CD4-positive, alpha-beta T cell (primary cell): ENCODE measurements at regions not wholly inside any gene's neighbourhood (a gene's known extent, or its start where the extent isn't known, plus 50 kb on each side); places are given as distances from the start of the nearest gene placed in this dataset.
A peak's percentile ranks its signal among the peaks of the same experiment; 100 is the strongest.

Source experiments
- ATAC-seq: fragments of 200-7000 bp; cut with Tn5 transposase; one replicate; pipeline ENCODE4 v1.10.0; 2022; ENCODE audit warnings: mild to moderate bottlenecking; ENCODE audit not compliant: poor library complexity
- CTCF ChIA-PET: fragments of 350-600 bp; sonication (Branson Sonifier 250); formaldehyde crosslinking; loops from one replicate; lab custom pipeline; 2021; ENCODE audit warnings: antibody characterized with exemption, inconsistent platforms; lab: Charles Lee
- POLR2A ChIA-PET: fragments of 350-600 bp; sonication (Branson Sonifier 250); formaldehyde crosslinking; loops from one replicate; lab custom pipeline; 2021; ENCODE audit warnings: antibody characterized with exemption, inconsistent platforms; lab: Charles Lee
- DNase-seq, 14 experiments: peaks; one replicate each; pipeline ENCODE4 v3.0.0-alpha.2; 2013 to 2020; ENCODE audit warnings: mixed read lengths in 2 of 14
- H3K27ac ChIP-seq, 2 donors: one replicate each; pipeline versions ENCODE4 v1.5.1 to v1.7.0; 2013; ENCODE audit warnings: low read length in 2 of 2, low read depth in 1 of 2, mild to moderate bottlenecking in 1 of 2
- H3K27me3 ChIP-seq, 2 experiments: 1 replicate in 1 of 2; 2 replicates in 1 of 2; pipeline versions ENCODE4 v1.6.1 to v1.7.0; 2013; ENCODE audit warnings: low read length in 2 of 2, control low read depth in 1 of 2, mild to moderate bottlenecking in 1 of 2, moderate library complexity in 1 of 2; ENCODE audit not compliant: insufficient read depth in 2 of 2, control insufficient read depth in 1 of 2
- H3K36me3 ChIP-seq: one replicate; pipeline ENCODE4 v1.6.1; 2013; ENCODE audit warnings: low read length, control low read depth; ENCODE audit not compliant: insufficient read depth
- H3K4me1 ChIP-seq: one replicate; pipeline ENCODE4 v1.6.1; 2013; ENCODE audit warnings: low read length, control low read depth; ENCODE audit not compliant: insufficient read depth
- H3K4me3 ChIP-seq: one replicate; pipeline ENCODE4 v1.5.1; 2013; ENCODE audit warnings: mild to moderate bottlenecking, low read length, moderate library complexity
- H3K9me3 ChIP-seq, 2 experiments: 1 replicate in 1 of 2; 2 replicates in 1 of 2; pipeline versions ENCODE4 v1.6.1 to v1.7.0; 2013; ENCODE audit warnings: low read length in 2 of 2, mild to moderate bottlenecking in 2 of 2, control low read depth in 1 of 2, moderate library complexity in 1 of 2; ENCODE audit not compliant: control insufficient read depth in 1 of 2, insufficient read depth in 1 of 2
- H3K27ac Mint-ChIP-seq: one replicate; pipeline ENCODE4 v1.8.0; 2020; ENCODE audit warnings: mixed read lengths
- H3K27me3 Mint-ChIP-seq: one replicate; pipeline ENCODE4 v1.8.0; 2021; ENCODE audit warnings: mixed read lengths
- H3K36me3 Mint-ChIP-seq: one replicate; pipeline ENCODE4 v1.8.0; 2021; ENCODE audit warnings: low read depth, mixed read lengths
- H3K4me1 Mint-ChIP-seq: one replicate; pipeline ENCODE4 v1.8.0; 2021; ENCODE audit warnings: low read depth, mixed read lengths
- H3K4me3 Mint-ChIP-seq: one replicate; pipeline ENCODE4 v1.8.0; 2020; ENCODE audit warnings: mild to moderate bottlenecking, mixed read lengths
- H3K9me3 Mint-ChIP-seq: one replicate; pipeline ENCODE4 v1.8.0; 2020; ENCODE audit warnings: mixed read lengths
- intact Hi-C, 2 experiments: fragments of 100-400 bp; cut with DNase I in 1 of 2; cut with micrococcal nuclease in 1 of 2; formaldehyde crosslinking; loops; one replicate each; pipeline versions ENCODE4 v1.15.1 to v1.9.0; 2023 to 2025; cut with DNase I, micrococcal nuclease
- TF ChIP-seq, protein P1 (sequence below): fragments of 200-600 bp; IDR thresholded peaks from one replicate; pipeline ENCODE4 v1.8.0; 2022; ENCODE audit warnings: antibody characterized with exemption, mild to moderate bottlenecking

DNA sequence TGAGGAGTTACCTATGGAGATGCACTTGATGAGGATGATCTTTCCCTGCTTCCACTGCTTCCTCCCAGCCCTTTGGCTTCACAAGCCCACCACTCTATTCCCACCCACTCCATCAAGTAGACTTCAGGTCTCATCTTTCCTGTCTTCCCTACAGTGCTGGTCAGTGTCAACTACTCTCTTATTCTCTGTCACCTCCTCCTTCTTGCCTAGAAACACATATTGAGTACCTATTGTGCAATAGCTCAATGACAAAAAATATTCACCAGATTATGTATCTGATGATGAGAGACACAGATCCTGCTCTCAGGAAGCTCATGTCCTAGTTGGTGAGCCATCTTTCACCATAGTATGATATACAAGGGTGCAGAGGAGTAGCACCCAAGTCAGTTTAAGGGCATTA is 82.2 kb upstream of the NFASC start:
- no peaks in the 10 kb centered on the region for H3K4me1 Mint-ChIP-seq
- intact Hi-C loops = no loop called here

DNA sequence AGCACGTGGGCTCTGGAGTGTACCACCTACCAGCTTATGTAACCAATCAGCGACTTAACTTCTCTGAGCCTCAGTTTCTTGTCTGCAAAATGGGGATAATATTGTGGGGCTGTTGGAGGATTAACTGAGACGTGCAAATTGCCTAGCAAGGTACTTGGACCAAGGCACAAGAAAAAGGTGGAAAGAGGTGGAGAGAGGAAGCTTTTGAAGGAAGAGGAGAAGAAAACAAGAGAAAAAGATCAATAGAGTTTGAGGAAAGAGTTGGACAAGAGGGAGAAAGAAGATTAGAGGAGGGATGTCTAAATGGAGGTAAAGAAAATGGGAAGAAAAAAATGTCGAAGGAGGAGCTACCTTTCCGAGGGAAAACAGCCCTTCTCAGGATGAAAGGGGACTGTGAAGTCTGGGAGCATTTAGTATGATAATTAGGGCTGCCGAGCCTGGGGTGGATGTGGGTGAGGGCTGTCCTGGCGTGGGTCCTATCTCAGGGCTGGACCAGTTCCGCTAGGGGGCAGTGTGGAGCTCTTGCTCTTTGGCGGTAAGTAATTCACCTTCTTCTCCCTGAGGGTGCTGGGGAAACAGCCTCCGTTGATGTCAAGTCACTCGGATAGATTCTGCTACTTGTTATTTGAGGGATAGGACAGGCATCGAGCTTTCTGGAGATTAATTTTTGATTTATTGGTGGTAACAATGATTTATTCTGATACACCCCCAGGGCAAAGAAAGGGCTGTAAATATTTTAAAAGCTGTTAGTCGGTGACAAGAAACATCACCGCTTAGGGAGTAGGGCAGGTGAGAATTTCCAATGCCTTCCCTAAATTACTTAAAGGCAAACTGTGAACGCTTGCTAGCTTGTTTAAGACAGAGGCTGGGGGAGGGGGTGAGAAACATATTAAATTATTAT is 79.0 kb upstream of the NFASC start:
- POLR2A ChIA-PET = interaction anchor here (0.9 to 1.2 kb wide), 3 partner anchors 15 to 246 kb away, joined by 3 to 4 read pairs (median 3); no protein-coding TSS in a partner anchor
- no peaks in the 10 kb centered on the region for H3K4me1 Mint-ChIP-seq

More for the DNA sequence above, 82.2 kb upstream of the NFASC start:
- Mint-ChIP-seq H3K36me3 (no peaks in the 10 kb centered on the region), H3K4me3 (no peak overlapping the region), H3K27me3 (peaks cover 56% of the 10 kb centered on the region), H3K9me3 (no peaks in the 10 kb centered on the region), H3K27ac (no peak overlapping the region)
- Histone ChIP-seq H3K27ac (no peak overlapping the region), H3K27me3 (peaks cover 3 to 6% of the 10 kb centered on the region in 2 experiments), H3K36me3 (no peaks in the 10 kb centered on the region), H3K9me3 (no peaks in the 10 kb centered on the region), H3K4me3 (no peak overlapping the region), H3K4me1 (no peaks in the 10 kb centered on the region)
- CTCF ChIA-PET = no interaction called here
- ATAC-seq = no peak
- TF ChIP-seq, protein P1, sequence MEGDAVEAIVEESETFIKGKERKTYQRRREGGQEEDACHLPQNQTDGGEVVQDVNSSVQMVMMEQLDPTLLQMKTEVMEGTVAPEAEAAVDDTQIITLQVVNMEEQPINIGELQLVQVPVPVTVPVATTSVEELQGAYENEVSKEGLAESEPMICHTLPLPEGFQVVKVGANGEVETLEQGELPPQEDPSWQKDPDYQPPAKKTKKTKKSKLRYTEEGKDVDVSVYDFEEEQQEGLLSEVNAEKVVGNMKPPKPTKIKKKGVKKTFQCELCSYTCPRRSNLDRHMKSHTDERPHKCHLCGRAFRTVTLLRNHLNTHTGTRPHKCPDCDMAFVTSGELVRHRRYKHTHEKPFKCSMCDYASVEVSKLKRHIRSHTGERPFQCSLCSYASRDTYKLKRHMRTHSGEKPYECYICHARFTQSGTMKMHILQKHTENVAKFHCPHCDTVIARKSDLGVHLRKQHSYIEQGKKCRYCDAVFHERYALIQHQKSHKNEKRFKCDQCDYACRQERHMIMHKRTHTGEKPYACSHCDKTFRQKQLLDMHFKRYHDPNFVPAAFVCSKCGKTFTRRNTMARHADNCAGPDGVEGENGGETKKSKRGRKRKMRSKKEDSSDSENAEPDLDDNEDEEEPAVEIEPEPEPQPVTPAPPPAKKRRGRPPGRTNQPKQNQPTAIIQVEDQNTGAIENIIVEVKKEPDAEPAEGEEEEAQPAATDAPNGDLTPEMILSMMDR = no peak
- DNase-seq = no peak
- POLR2A ChIA-PET = no interaction called here

DNA sequence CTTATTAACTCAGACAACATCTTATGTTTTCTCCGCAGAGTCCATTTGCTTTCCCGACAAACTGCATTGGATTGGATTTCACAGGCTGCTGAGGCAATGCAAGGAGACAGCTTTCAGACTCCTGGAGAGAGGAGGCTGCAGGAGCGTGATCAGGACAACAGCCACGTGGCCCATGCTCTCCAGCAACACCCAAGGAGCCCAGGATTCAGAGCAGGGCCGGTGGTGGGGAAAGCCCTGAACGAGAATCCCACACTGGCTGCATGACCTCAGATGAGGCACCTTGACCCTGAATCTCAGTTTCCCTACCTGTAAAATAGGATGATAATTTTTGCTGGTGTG is 78.3 kb upstream of the NFASC start:
- H3K9me3 Mint-ChIP-seq = no peaks in the 10 kb centered on the region
- TF ChIP-seq, protein P1 = no peak
- no peaks in the 10 kb centered on the region for H3K36me3 Mint-ChIP-seq
- Histone ChIP-seq H3K27me3 (peaks cover 0 to 6% of the 10 kb centered on the region in 2 experiments), H3K4me1 (no peaks in the 10 kb centered on the region), H3K9me3 (no peaks in the 10 kb centered on the region), H3K4me3 (no peak overlapping the region), H3K36me3 (no peaks in the 10 kb centered on the region), H3K27ac (no peak overlapping the region)
- ChIA-PET CTCF (interaction anchor here (0.8 to 1.7 kb wide), 7 partner anchors 11 to 46 kb away, joined by 3 to 30 read pairs (median 4); no protein-coding TSS in a partner anchor), POLR2A (interaction anchor here (1.2 kb wide), 1 partner anchor 14 kb away, joined by 3 read pairs; no protein-coding TSS in a partner anchor)
- H3K27me3 Mint-ChIP-seq = peaks cover 40% of the 10 kb centered on the region
- no peaks in the 10 kb centered on the region for H3K4me1 Mint-ChIP-seq
- no peak for ATAC-seq
- intact Hi-C loops = loop anchor here in 1 of 2 experiments (2.0 kb wide), 1 partner anchor 14 kb away; no protein-coding TSS in a partner anchor
- no peak overlapping the region for H3K27ac Mint-ChIP-seq
- no peak overlapping the region for H3K4me3 Mint-ChIP-seq
- no peak for DNase-seq

More for the DNA sequence above, 79.0 kb upstream of the NFASC start:
- Mint-ChIP-seq H3K9me3 (no peaks in the 10 kb centered on the region), H3K27me3 (peaks cover 45% of the 10 kb centered on the region), H3K4me3 (no peak overlapping the region), H3K27ac (no peak overlapping the region), H3K36me3 (no peaks in the 10 kb centered on the region)
- Histone ChIP-seq H3K27me3 (peaks cover 0 to 6% of the 10 kb centered on the region in 2 experiments), H3K4me1 (no peaks in the 10 kb centered on the region), H3K4me3 (no peak overlapping the region), H3K27ac (no peak overlapping the region), H3K9me3 (no peaks in the 10 kb centered on the region), H3K36me3 (no peaks in the 10 kb centered on the region)
- ATAC-seq (peak; percentile 91), DNase-seq (peak; percentile 68 to 91 (median 79))
- intact Hi-C loops = loop anchor here (2.0 kb wide), 1 partner anchor 15 kb away; no protein-coding TSS in a partner anchor
- TF ChIP-seq, protein P1 = peak; percentile 84
- CTCF ChIA-PET = interaction anchor here (0.8 to 1.7 kb wide), 7 partner anchors 10 to 45 kb away, joined by 3 to 30 read pairs (median 4); no protein-coding TSS in a partner anchor
